ENCODE measurements at regions not wholly inside any gene's neighbourhood (a gene's known extent, or its start where the extent isn't known, plus 50 kb on each side); places are given as distances from the start of the nearest gene placed in this dataset.

- DNase-seq: no peak
Observed at GRCh38 chr14:86892152-86892956, 1100.6 kb downstream of the GALC start.

GRCh38 chr14:86885280-86885679 lies 1107.7 kb downstream of the GALC start:
- no peak for DNase-seq

- no peak for DNase-seq
Observed at GRCh38 chr14:86884498-86884897, 1108.5 kb downstream of the GALC start.

- no peak for DNase-seq
Observed at GRCh38 chr14:86882818-86883217, 1110.2 kb downstream of the GALC start.

- DNase-seq: no peak
Observed at GRCh38 chr14:86865934-86866333, 1127.0 kb downstream of the GALC start.

GRCh38 chr14:86858591-86858990 lies 1134.4 kb downstream of the GALC start:
- DNase-seq: no peak

- no peak for DNase-seq
Observed at GRCh38 chr14:86858031-86858430, 1135.0 kb downstream of the GALC start.

- DNase-seq: no peak
Observed at GRCh38 chr14:86852530-86852929, 1140.5 kb downstream of the GALC start.

- no peak for DNase-seq
Observed at GRCh38 chr14:86847140-86847539, 1145.8 kb downstream of the GALC start.

- no peak for DNase-seq
Observed at GRCh38 chr14:86838363-86838762, 1154.6 kb downstream of the GALC start.

- no peak for DNase-seq
Observed at GRCh38 chr14:86826661-86827060, 1166.3 kb downstream of the GALC start.

GRCh38 chr14:86824167-86824566 lies 1168.8 kb downstream of the GALC start:
- DNase-seq: no peak

GRCh38 chr14:86823581-86823980 lies 1169.4 kb downstream of the GALC start:
- no peak for DNase-seq

GRCh38 chr14:86815341-86815740 lies 1177.6 kb downstream of the GALC start:
- no peak for DNase-seq

GRCh38 chr14:86802726-86803125 lies 1190.3 kb downstream of the GALC start:
- DNase-seq: no peak

GRCh38 chr14:86799244-86799647 lies 1193.7 kb downstream of the GALC start:
- DNase-seq: no peak

- no peak for DNase-seq
Observed at GRCh38 chr14:86798330-86798729, 1194.7 kb downstream of the GALC start.

- no peak for DNase-seq
Observed at GRCh38 chr14:86797075-86797351, 1196.0 kb downstream of the GALC start.

GRCh38 chr14:86796221-86797074 lies 1196.5 kb downstream of the GALC start:
- DNase-seq: no peak

- DNase-seq: no peak
Observed at GRCh38 chr14:86794689-86795088, 1198.3 kb downstream of the GALC start.

- DNase-seq: no peak
Observed at GRCh38 chr14:86790408-86791364, 1202.3 kb downstream of the GALC start.

GRCh38 chr14:86788224-86788623 lies 1204.8 kb downstream of the GALC start:
- no peak for DNase-seq

- no peak for DNase-seq
Observed at GRCh38 chr14:86787717-86788116, 1205.3 kb downstream of the GALC start.

Data from C1 segment of cervical spinal cord (tissue), 14 donors.